PFSK-1 (cell line): ENCODE measurements at regions not wholly inside any gene's neighbourhood (a gene's known extent, or its start where the extent isn't known, plus 50 kb on each side); places are given as distances from the start of the nearest gene placed in this dataset.

Experiments used
- FOXP2 ChIP-seq: optimal IDR thresholded peaks from 2 replicates; pipeline ENCODE3; 2011; ENCODE audit warnings: borderline replicate concordance, control low read depth, inconsistent platforms; ENCODE audit not compliant: insufficient read depth; ENCODE audit errors: extremely low read length, extremely low read depth
- POLR2AphosphoS5 ChIP-seq: IDR thresholded peaks from 2 replicates; pipeline ENCODE4 v1.6.1; 2012; ENCODE audit warnings: low read depth, mild to moderate bottlenecking, control low read depth, low read length, moderate library complexity
- SIN3A ChIP-seq: IDR thresholded peaks from 2 replicates; pipeline ENCODE4 v1.6.1; 2012; ENCODE audit warnings: mild to moderate bottlenecking, low read length, moderate library complexity, borderline replicate concordance; ENCODE audit not compliant: insufficient read depth
- TAF1 ChIP-seq: IDR thresholded peaks from 2 replicates; pipeline ENCODE4 v1.6.1; 2012; ENCODE audit warnings: low read length, control low read depth, borderline replicate concordance; ENCODE audit not compliant: insufficient read depth
- TF ChIP-seq, protein P1 (sequence below), 2 experiments: IDR thresholded peaks; 2 replicates each; pipeline versions ENCODE4 v1.6.1 to v1.8.0; 2011 to 2012; ENCODE audit warnings: low read depth in 2 of 2, low read length in 2 of 2, control low read depth in 1 of 2, inconsistent platforms in 1 of 2, mild to moderate bottlenecking in 1 of 2, moderate library complexity in 1 of 2; ENCODE audit not compliant: insufficient read depth in 1 of 2

DNA sequence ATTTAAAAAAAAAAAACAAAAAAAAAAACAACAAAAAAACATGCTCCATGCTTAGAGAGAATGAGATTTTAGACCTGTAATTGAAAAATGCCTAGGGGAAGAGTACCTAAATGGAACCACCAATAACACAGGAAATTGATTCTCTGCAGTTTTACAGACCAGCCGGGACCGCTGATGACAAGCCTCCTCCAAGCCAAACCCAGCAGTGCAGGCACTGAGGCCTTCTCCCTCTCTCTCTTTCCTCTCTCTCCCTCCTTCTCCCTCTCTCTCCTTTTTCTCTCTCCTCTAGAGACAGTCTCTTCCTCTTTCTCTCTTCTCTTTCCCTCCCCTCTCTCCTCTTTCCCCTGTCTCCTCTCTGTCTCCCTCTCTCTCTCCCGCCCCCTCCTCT is 228.8 kb upstream of the COPS8 start:
- TF ChIP-seq, protein P1, sequence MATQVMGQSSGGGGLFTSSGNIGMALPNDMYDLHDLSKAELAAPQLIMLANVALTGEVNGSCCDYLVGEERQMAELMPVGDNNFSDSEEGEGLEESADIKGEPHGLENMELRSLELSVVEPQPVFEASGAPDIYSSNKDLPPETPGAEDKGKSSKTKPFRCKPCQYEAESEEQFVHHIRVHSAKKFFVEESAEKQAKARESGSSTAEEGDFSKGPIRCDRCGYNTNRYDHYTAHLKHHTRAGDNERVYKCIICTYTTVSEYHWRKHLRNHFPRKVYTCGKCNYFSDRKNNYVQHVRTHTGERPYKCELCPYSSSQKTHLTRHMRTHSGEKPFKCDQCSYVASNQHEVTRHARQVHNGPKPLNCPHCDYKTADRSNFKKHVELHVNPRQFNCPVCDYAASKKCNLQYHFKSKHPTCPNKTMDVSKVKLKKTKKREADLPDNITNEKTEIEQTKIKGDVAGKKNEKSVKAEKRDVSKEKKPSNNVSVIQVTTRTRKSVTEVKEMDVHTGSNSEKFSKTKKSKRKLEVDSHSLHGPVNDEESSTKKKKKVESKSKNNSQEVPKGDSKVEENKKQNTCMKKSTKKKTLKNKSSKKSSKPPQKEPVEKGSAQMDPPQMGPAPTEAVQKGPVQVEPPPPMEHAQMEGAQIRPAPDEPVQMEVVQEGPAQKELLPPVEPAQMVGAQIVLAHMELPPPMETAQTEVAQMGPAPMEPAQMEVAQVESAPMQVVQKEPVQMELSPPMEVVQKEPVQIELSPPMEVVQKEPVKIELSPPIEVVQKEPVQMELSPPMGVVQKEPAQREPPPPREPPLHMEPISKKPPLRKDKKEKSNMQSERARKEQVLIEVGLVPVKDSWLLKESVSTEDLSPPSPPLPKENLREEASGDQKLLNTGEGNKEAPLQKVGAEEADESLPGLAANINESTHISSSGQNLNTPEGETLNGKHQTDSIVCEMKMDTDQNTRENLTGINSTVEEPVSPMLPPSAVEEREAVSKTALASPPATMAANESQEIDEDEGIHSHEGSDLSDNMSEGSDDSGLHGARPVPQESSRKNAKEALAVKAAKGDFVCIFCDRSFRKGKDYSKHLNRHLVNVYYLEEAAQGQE (IDR thresholded peaks at IDR 0.05; ENCODE audit: insufficient read depth in 1 of 2, low read depth in 2 of 2, low read length in 2 of 2): no peak

- TF ChIP-seq SIN3A: no peak
- TF ChIP-seq POLR2AphosphoS5: no peak
- no peak for TF ChIP-seq FOXP2
- no peak for TF ChIP-seq TAF1
- TF ChIP-seq, protein P1 (IDR thresholded peaks at IDR 0.05; ENCODE audit: insufficient read depth in 1 of 2, low read depth in 2 of 2, low read length in 2 of 2): no peak
These were observed 228.4 kb upstream of the COPS8 start for GRCh38 chr2:236857246-236857645.

GRCh38 chr2:236857781-236858180 is 227.9 kb upstream of the COPS8 start:
- TF ChIP-seq TAF1: no peak

DNA sequence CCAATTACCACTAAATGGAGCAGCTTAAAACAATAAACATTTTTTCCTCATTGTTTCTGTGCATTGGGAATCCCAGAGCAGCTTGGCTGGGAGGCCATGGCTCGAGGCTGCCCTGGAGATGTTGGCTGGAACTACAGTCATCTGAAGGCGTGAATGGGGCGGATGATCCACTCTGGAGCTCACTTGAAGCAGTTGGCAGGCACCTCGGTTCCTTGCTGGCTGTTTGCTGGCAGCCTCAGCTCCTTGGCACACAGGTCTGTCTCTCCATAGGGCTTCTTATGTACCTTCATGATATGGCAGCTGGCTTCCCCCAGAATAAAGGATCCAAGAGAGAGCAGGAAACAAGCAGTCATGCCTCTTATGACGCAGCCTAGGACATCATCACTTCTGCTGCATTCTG is 227.0 kb upstream of the COPS8 start:
- TF ChIP-seq, protein P1 (IDR thresholded peaks at IDR 0.05; ENCODE audit: insufficient read depth in 1 of 2, low read depth in 2 of 2, low read length in 2 of 2): no peak
- TF ChIP-seq POLR2AphosphoS5 (no peak), SIN3A (no peak), TAF1 (no peak)

DNA sequence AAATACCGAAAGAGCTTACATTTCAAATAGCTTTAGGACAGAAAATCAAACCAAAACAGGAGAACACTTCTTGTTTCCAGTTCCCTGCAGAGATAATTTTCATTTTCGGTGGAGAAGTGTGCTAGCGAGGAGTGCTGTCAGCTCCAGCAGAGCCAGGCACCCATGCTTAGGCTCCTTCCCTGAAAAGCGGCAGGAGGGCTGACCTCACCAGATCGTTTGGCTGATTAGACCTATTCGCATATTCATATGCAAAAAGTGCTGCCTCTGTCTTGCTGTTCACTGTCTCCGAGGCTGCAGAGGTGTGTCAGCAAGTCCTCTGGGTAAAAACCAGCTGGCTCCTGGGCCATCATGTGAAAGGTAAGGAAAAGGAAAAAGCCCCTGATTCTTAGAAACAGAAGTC is 225.8 kb upstream of the COPS8 start:
- TF ChIP-seq TAF1: no peak
- no peak for TF ChIP-seq FOXP2
- no peak for TF ChIP-seq POLR2AphosphoS5
- TF ChIP-seq SIN3A: no peak

GRCh38 chr2:236861196-236861875 is 224.4 kb upstream of the COPS8 start:
- TF ChIP-seq, protein P1 (IDR thresholded peaks at IDR 0.05; ENCODE audit: insufficient read depth in 1 of 2, low read depth in 2 of 2, low read length in 2 of 2): no peak
- TF ChIP-seq SIN3A (no peak), TAF1 (no peak)
